ENCODE measurements at regions not wholly inside any gene's neighbourhood (a gene's known extent, or its start where the extent isn't known, plus 50 kb on each side); places are given as distances from the start of the nearest gene placed in this dataset.

GRCh38 chr1:213374369-213374768 lies 323.3 kb downstream of the RPS6KC1 start:
- no peak overlapping the region for H3K27ac ChIP-seq
- WGBS, 2 donors, result 27 to 30% methylated on average over 5 of the region's 5 CpGs

GRCh38 chr1:213375002-213375401 lies 324.0 kb downstream of the RPS6KC1 start:
- Histone ChIP-seq H3K4me1 (no peaks in the 10 kb centered on the region), H3K27ac (no peak overlapping the region), H3K4me3 (no peak overlapping the region), H3K36me3 (no peaks in the 10 kb centered on the region), H3K9me3 (peaks cover 0 to 7% (median 0%) of the 10 kb centered on the region in 11 donors), H3K27me3 (peaks cover 0 to 3% (median 0%) of the 10 kb centered on the region in 7 donors)
- intact Hi-C loops (cut with DNase I), result loop anchor here in 5 of 10 donors (2.0 to 10.0 kb wide), 5 partner anchors 610 to 750 kb away; partner anchors contain the start of gene PROX1 (in 2 of the 5)
- no peak for ATAC-seq
- TF ChIP-seq, protein P1, sequence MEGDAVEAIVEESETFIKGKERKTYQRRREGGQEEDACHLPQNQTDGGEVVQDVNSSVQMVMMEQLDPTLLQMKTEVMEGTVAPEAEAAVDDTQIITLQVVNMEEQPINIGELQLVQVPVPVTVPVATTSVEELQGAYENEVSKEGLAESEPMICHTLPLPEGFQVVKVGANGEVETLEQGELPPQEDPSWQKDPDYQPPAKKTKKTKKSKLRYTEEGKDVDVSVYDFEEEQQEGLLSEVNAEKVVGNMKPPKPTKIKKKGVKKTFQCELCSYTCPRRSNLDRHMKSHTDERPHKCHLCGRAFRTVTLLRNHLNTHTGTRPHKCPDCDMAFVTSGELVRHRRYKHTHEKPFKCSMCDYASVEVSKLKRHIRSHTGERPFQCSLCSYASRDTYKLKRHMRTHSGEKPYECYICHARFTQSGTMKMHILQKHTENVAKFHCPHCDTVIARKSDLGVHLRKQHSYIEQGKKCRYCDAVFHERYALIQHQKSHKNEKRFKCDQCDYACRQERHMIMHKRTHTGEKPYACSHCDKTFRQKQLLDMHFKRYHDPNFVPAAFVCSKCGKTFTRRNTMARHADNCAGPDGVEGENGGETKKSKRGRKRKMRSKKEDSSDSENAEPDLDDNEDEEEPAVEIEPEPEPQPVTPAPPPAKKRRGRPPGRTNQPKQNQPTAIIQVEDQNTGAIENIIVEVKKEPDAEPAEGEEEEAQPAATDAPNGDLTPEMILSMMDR (IDR thresholded peaks at IDR 0.05), result no peak
- WGBS, 2 donors, result 91 to 97% methylated on average over 4 of the region's 4 CpGs
- no peak for DNase-seq

More at GRCh38 chr1:213374369-213374768, 323.3 kb downstream of the RPS6KC1 start:
- Histone ChIP-seq H3K9me3 (peaks cover 0 to 5% (median 0%) of the 10 kb centered on the region in 11 donors), H3K4me1 (no peaks in the 10 kb centered on the region), H3K4me3 (no peak overlapping the region), H3K27me3 (peaks cover 0 to 3% (median 0%) of the 10 kb centered on the region in 7 donors), H3K36me3 (no peaks in the 10 kb centered on the region)
- peak; percentile 37 to 65 for DNase-seq
- TF ChIP-seq, protein P1 (IDR thresholded peaks at IDR 0.05), result peak; percentile 59 to 89 (median 82)
- intact Hi-C loops (cut with DNase I), result loop anchor here in 7 of 10 donors (2.0 to 10.0 kb wide), 7 partner anchors 48 to 753 kb away; partner anchors contain the start of gene PROX1 (in 2 of the 7)
- peak in 7 of 8 donors; percentile 59 to 80 (median 68) for ATAC-seq

- no peak overlapping the region for H3K27ac ChIP-seq
- H3K4me3 ChIP-seq, result no peak overlapping the region
- ATAC-seq (no peak), DNase-seq (no peak)
- TF ChIP-seq, protein P1 (IDR thresholded peaks at IDR 0.05), result no peak
- peaks cover 0 to 3% (median 0%) of the 10 kb centered on the region in 7 donors for H3K27me3 ChIP-seq
- intact Hi-C loops (cut with DNase I), result loop anchor here in 4 of 10 donors (5.0 to 10.0 kb wide), 4 partner anchors 608 to 748 kb away; partner anchors contain the start of gene PROX1 (in 2 of the 4)
- peaks cover 0 to 7% (median 0%) of the 10 kb centered on the region in 11 donors for H3K9me3 ChIP-seq
- 44 to 46% methylated on average over 8 of the region's 8 CpGs for WGBS, 2 donors
- H3K36me3 ChIP-seq, result no peaks in the 10 kb centered on the region
- peaks cover 0 to 9% (median 0%) of the 10 kb centered on the region in 9 donors for H3K4me1 ChIP-seq
Measured at GRCh38 chr1:213376862-213377372, 325.9 kb downstream of the RPS6KC1 start.

GRCh38 chr1:213380865-213381264 lies 329.8 kb downstream of the RPS6KC1 start:
- Histone ChIP-seq H3K4me3 (peak overlapping the region in 1 of 10 donors; percentile 1), H3K27me3 (peaks cover 0 to 3% (median 0%) of the 10 kb centered on the region in 7 donors), H3K36me3 (no peaks in the 10 kb centered on the region), H3K9me3 (peaks cover 0 to 13% (median 0%) of the 10 kb centered on the region in 11 donors), H3K4me1 (peaks cover 0 to 12% (median 0%) of the 10 kb centered on the region in 9 donors), H3K27ac (no peak overlapping the region)
- 61 to 66% methylated on average over 11 of the region's 11 CpGs for WGBS, 2 donors
- TF ChIP-seq, protein P1 (IDR thresholded peaks at IDR 0.05), result no peak
- intact Hi-C loops (cut with DNase I), result no loop called here
- no peak for ATAC-seq
- DNase-seq, result no peak
